NCI-H748 treated with DMSO at 0.1 percent for 48 hours (cell line): ENCODE measurements at regions not wholly inside any gene's neighbourhood (a gene's known extent, or its start where the extent isn't known, plus 50 kb on each side); places are given as distances from the start of the nearest gene placed in this dataset.

Experiments used
- DNase-seq: peaks from one replicate; lab custom pipeline; 2025; lab: John Stamatoyannopoulos, UW

- no peak for DNase-seq
Measured at GRCh38 chr1:235027076-235027861, 101.4 kb downstream of the TOMM20 start.

- no peak for DNase-seq
Measured at GRCh38 chr1:235025422-235025984, 103.1 kb downstream of the TOMM20 start.

- no peak for DNase-seq
Measured at GRCh38 chr1:235024711-235025421, 103.8 kb downstream of the TOMM20 start.

GRCh38 chr1:235023711-235024439, 104.8 kb downstream of the TOMM20 start:
- DNase-seq = no peak

- no peak for DNase-seq
Measured at GRCh38 chr1:235022981-235023710, 105.5 kb downstream of the TOMM20 start.

- DNase-seq = no peak
Measured at GRCh38 chr1:235022341-235022980, 106.2 kb downstream of the TOMM20 start.

GRCh38 chr1:235021815-235022214, 106.8 kb downstream of the TOMM20 start:
- DNase-seq = no peak

GRCh38 chr1:235021321-235021720, 107.3 kb downstream of the TOMM20 start:
- DNase-seq = no peak

GRCh38 chr1:235019961-235020360, 108.7 kb downstream of the TOMM20 start:
- no peak for DNase-seq

- no peak for DNase-seq
Measured at GRCh38 chr1:235019471-235019870, 109.2 kb downstream of the TOMM20 start.

GRCh38 chr1:235018720-235019444, 109.8 kb downstream of the TOMM20 start:
- DNase-seq = no peak

GRCh38 chr1:235018161-235018560, 110.5 kb downstream of the TOMM20 start:
- DNase-seq = no peak

GRCh38 chr1:235017719-235018118, 110.9 kb downstream of the TOMM20 start:
- no peak for DNase-seq

GRCh38 chr1:235017191-235017590, 111.4 kb downstream of the TOMM20 start:
- DNase-seq = no peak

- DNase-seq = no peak
Measured at GRCh38 chr1:235015291-235015985, 113.2 kb downstream of the TOMM20 start.

GRCh38 chr1:235014756-235015155, 113.9 kb downstream of the TOMM20 start:
- DNase-seq = no peak

- DNase-seq = no peak
Measured at GRCh38 chr1:235013512-235013911, 115.1 kb downstream of the TOMM20 start.

GRCh38 chr1:235012436-235013210, 116.0 kb downstream of the TOMM20 start:
- no peak for DNase-seq
